HG02840 (cell line): ENCODE measurements at regions not wholly inside any gene's neighbourhood (a gene's known extent, or its start where the extent isn't known, plus 50 kb on each side); places are given as distances from the start of the nearest gene placed in this dataset.

Source experiments
- ATAC-seq: cut with Tn5 transposase; IDR thresholded peaks from one replicate; pipeline ENCODE4 v1.9.1; 2021; ENCODE audit warnings: mild to moderate bottlenecking, moderate library complexity, moderate number of reproducible peaks; ENCODE audit not compliant: unreplicated experiment, low FRiP score

DNA sequence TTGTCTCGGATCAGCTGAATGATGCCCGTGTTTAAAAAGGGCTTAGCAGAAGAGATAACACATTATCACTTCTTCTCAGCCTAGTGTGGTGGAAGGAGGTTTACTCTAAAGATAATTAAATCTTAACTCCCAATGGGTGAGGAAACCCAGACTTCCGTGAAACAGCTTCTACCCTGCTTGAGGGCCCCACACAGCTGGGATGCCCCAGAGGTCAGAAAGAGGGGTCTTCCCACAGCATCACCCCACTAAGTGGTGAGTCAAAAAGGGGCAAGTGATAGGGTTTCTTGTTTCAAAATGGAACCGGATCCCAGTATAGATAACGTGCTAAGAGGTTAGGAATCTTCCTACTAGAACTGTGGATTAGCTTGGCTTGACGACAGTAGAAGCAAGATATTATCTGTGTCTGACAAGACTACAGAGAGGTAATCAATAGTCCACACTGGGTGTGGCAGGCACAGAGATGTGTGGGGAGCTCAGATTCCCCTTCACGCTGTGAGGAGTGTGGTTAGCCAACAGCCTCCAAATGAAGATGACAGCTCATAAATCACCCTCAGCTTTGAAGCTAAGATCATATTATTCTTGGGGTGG is 129.6 kb upstream of the COPS8 start:
- no peak for ATAC-seq

DNA sequence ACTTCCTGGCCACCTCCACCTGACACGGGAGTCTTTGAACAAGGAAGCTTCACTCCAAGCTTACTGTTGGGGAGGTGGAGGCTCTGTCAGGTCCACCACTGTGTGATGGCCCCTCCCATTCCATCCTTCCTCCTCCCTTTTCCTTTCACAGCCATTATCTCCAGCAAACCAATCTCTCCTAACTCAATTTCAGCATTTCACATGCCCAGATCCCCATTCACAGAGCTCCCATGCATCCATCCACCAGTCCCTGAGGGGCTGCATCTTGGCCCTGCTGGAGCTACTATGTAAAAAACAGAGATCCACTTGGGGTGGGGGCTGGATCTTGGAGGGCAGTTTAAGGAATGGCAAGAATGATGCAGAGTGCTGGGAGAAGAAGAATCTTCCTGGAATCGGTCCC is 129.0 kb upstream of the COPS8 start:
- ATAC-seq = no peak

DNA sequence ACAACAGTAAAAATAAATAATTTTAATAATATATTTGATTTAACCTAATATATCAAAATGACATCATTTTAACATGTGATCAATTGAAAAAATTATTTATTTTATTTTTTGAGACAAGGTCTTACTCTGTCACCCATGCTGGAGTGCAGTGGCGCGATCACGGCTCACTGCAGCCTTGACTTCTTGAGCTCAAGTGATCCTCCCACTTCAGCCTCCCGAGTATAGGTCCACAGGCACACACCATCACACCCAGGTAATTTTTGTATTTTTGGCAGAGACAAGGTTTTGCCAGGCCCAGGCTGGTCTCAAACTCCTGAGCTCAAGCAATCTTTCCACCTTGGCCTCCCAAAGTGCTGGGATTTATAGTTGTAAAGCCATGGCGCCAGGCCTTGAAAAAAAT is 126.7 kb upstream of the COPS8 start:
- no peak for ATAC-seq

GRCh38 chr2:236959876-236960275 is 125.8 kb upstream of the COPS8 start:
- ATAC-seq = no peak

DNA sequence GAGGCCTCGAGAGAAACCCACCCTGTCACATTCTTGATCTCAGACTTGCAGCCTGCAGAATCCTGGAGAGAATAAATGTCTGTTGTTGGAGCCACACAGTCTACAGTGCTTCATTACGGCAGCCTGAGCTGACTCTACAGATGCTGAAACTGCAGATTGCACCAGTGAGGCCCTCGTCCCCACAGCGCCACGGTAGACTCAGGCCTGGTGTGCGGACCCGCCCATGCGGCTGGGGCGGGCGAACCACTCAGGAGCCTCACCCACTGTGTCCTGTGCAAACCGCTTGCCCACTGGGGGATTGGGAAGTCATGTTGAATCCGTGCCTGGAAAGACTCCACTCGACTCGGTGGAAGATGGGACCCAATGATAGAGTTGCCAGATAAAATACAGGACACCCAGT is 125.2 kb upstream of the COPS8 start:
- no peak for ATAC-seq

- ATAC-seq = no peak
Measured at GRCh38 chr2:236962816-236963215, 122.9 kb upstream of the COPS8 start.

DNA sequence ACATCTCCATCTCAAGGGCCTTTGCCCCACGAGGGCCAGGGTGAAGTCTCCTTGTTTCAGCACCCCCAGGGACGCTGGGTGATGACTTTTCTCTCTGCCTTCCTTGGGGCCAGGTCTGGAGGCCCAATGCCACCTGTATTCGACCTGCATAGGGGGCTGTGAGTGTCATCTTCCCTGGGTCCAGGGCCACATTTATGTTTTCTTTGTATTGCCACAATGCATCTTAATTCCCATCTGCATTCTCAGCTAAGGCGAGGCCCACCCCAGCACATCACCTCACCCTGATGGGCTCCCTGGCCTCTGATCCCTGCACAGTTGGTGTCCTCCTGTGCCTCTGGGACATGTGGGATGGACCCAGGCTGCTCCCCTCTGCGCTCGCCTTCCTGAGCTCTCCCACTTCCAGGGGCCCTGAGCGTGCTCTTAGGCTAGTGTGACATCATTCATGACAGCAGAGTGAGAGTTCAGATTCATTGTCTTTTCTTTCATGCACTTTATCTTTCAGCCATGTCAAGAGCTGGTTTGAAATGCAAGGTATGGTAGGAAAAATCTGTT is 122.0 kb upstream of the COPS8 start:
- ATAC-seq = no peak

GRCh38 chr2:236964291-236964690 is 121.4 kb upstream of the COPS8 start:
- no peak for ATAC-seq

DNA sequence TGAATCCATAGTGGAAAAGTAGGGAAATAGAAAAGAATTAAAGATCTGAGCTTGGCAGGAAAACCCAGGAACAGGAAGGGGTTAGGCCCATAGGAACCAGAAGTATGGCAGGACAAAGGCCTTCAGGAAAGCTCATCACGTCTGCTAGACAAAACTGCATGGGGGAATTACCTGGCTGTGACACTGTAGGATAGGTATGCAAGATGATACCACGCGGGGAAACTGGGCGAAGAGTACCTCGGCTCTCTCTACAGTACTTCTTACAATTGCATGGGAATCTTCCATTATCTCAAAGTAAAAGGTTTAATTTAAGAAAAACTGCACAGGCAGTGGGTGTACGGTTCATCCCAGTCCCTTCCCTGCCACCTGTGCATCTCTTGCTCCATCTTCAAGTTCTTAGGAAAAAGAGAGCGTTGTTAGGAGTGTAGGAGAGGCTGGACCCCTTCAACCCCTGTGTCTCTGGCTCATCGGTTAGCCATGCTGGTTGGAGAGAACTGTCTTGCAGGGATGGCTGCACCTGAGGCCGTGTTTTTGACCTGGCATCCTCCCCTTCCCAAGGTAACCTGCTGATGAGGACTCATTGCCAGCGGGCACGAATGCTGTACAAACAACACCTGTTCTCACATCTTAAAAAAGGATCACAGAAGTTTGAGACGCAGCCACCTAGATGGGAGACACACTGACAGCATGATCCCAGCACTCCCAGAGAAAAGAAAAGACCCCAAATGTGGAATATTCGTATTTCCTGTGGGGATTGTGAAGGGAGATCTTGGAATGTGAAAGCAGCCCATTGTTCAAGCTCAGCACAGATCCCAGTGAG is 120.5 kb upstream of the COPS8 start:
- ATAC-seq = no peak

GRCh38 chr2:236965841-236966096 is 119.9 kb upstream of the COPS8 start:
- ATAC-seq = no peak

DNA sequence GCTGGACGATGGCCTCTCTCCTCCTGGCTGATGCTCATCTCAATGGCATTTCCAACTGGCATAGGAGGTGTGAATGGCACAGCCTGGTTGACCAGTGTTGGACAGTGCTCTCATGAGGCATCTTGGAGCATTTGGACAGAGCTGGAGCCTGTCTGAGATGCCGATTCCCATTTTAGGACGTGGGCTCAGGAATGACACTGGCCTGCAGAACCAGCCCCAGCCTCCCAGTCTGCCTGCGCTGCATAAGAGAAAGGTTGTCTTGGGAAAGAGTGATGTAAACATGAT is 118.2 kb upstream of the COPS8 start:
- ATAC-seq = no peak

- ATAC-seq = no peak
Measured at GRCh38 chr2:236968101-236968879, 117.4 kb upstream of the COPS8 start.

GRCh38 chr2:236968880-236969534 is 116.7 kb upstream of the COPS8 start:
- no peak for ATAC-seq

GRCh38 chr2:236969767-236970655 is 115.7 kb upstream of the COPS8 start:
- no peak for ATAC-seq

- ATAC-seq = no peak
Measured at GRCh38 chr2:236970656-236971010, 115.1 kb upstream of the COPS8 start.

GRCh38 chr2:236971131-236971821 is 114.4 kb upstream of the COPS8 start:
- no peak for ATAC-seq

GRCh38 chr2:236971919-236972381 is 113.7 kb upstream of the COPS8 start:
- ATAC-seq = no peak

DNA sequence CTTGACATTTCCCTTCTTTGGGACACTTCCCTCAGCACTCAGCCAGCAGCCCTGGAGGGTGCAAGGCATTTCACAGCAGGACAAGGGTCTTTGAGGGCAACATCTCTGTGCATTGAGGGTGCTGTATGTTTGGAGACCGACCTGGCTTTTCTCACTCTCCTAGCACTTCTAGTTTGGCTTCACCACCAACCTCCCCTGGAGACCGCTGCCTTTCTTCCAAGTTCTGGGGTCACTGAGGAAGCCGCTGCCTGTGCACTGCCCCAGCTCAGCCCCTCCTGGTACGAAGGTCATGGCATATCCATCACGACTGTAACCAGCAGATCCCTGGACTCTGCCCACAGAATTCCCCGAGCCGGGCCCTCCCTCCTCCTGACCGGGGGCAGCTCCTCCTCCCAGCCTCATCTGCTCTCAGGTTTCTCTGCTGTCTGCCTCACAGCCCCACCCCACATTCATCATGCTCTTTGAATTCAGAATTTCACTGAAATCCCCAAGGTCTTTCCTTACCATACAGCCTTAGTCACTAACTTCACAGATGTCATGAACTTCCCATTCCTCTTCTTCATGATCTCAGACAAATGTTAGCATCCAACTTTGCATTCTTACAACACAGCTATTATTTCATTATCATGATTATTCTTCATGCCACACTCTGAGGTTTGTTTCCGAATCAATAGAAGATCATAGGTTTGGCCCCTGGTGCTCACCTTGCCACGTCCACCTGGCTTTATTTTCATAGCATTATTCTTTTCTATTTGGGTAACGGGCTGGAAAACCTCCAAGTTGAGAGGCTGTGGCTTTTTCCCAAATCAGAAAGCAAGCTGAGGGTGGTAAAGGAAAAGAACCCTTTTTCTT is 113.0 kb upstream of the COPS8 start:
- no peak for ATAC-seq
